Heart left ventricle (tissue), 16 donors: ENCODE measurements at regions not wholly inside any gene's neighbourhood (a gene's known extent, or its start where the extent isn't known, plus 50 kb on each side); places are given as distances from the start of the nearest gene placed in this dataset.
A peak's percentile ranks its signal among the peaks of the same experiment; 100 is the strongest.

Experiments
- ATAC-seq, 4 donors: fragments of 200-7000 bp; cut with Tn5 transposase; one replicate each; pipeline ENCODE4 v1.9.1; 2020 to 2022; ENCODE audit warnings: moderate library complexity in 4 of 4, mild to moderate bottlenecking in 3 of 4, moderate number of reproducible peaks in 1 of 4
- DNase-seq, 5 donors: peaks; one replicate each; pipeline ENCODE4 v3.0.0-alpha.2; 2020
- H3K27ac ChIP-seq, 12 donors: fragments of 200-600 bp; sonication (generic) in 4 of 12; one replicate each; pipeline versions ENCODE4 v1.5.0 to v1.8.0; 2016 to 2022; ENCODE audit warnings: mild to moderate bottlenecking in 2 of 12
- H3K27me3 ChIP-seq, 9 donors: fragments of 200-600 bp; sonication (generic) in 2 of 9; one replicate each; pipeline versions ENCODE4 v1.5.1 to v1.8.0; 2016 to 2022; ENCODE audit warnings: mild to moderate bottlenecking in 3 of 9
- H3K36me3 ChIP-seq, 9 donors: fragments of 200-600 bp; sonication (generic) in 2 of 9; one replicate each; pipeline versions ENCODE4 v1.5.0 to v1.8.0; 2018 to 2022; ENCODE audit warnings: mild to moderate bottlenecking in 2 of 9
- H3K4me1 ChIP-seq, 12 donors: fragments of 200-600 bp; sonication (generic) in 4 of 12; one replicate each; pipeline versions ENCODE4 v1.5.0 to v1.8.0; 2016 to 2022; ENCODE audit warnings: mild to moderate bottlenecking in 3 of 12
- H3K4me3 ChIP-seq, 12 donors: fragments of 200-600 bp; sonication (generic) in 4 of 12; one replicate each; pipeline versions ENCODE4 v1.5.0 to v1.8.0; 2017 to 2022; ENCODE audit warnings: mild to moderate bottlenecking in 9 of 12, moderate library complexity in 4 of 12
- H3K9me3 ChIP-seq, 12 donors: fragments of 200-600 bp; sonication (generic) in 4 of 12; one replicate each; pipeline versions ENCODE4 v1.5.0 to v1.8.0; 2016 to 2022; ENCODE audit warnings: mild to moderate bottlenecking in 1 of 12
- POLR2A ChIP-seq, 2 donors: fragments of 450-650 bp; IDR thresholded peaks; one replicate each; pipeline ENCODE4 v1.6.1; 2017; ENCODE audit warnings: antibody characterized with exemption in 2 of 2, mild to moderate bottlenecking in 2 of 2, moderate library complexity in 2 of 2
- WGBS, 4 donors: extraction: QIAGEN DNeasy Blood & Tissue Kit in 2 of 4; methylation state at CpG; one replicate each; pipeline versions ENCODE4 v1.1.5 to v1.1.7; 2013 to 2018; 5-methylcytosine and 5-hydroxymethylcytosine counted together
- intact Hi-C, 10 donors: fragments of 100-400 bp; cut with DNase I; formaldehyde crosslinking; loops; one replicate each; pipeline versions ENCODE4 v1.11.1 to v1.14.2; 2022
- TF ChIP-seq, protein P1 (sequence below), 12 donors: fragments of 200-600 bp; sonication (generic) in 4 of 12; IDR thresholded peaks; one replicate each; pipeline versions ENCODE4 v1.5.0 to v1.8.0; 2018 to 2022; ENCODE audit warnings: antibody characterized with exemption in 12 of 12, mild to moderate bottlenecking in 5 of 12
- donor health status: ischemic (EF 13 %, LVEDD 7.1; RV severe dilation, severe dysfunction).
- donor health status: healthy with polysubstance abuse.
- donor health status: DM: no; HTN: yes; CAD: no.
- donor health status: DM: no; HTN: no; CAD: no.
- donor health status: ischemic (EF 25% LVEDD 6.9; RV normal size, moderate dysfunction).
- donor health status: ischemic (EF 25% LVEDD 5.7; RV mildly dilated, moderate dysfunction).
- donor health status: healthy.
- donor health status: DM: yes; HTN: yes; CAD: no.
- donor health status: ischemic (EF 35%, LVEDD 5.7; RV mildly dilated, moderate dysfunction).
- donor health status: nonischemic (EF 11% LVEDD 7.7; RV severe dilation, severe dysfunction).
- donor health status: DM: yes; HTN: yes; CAD: no.
- donor health status: PGD.
- donor health status: ischemic (EF 29% LVEDD 5.4; RV normal size, mild dysfunction).
- donor health status: nonischemic (EF 23%, LVEDD 6.1; RV moderate dilation, normal function).

GRCh38 chrX:13432414-13433297 lies 112.8 kb upstream of the ATXN3L start:
- Histone ChIP-seq H3K27ac (peak overlapping the region in 10 of 12 donors; percentile 9 to 85 (median 64)), H3K27me3 (peaks cover 0 to 16% (median 0%) of the 10 kb centered on the region in 9 donors), H3K9me3 (no peaks in the 10 kb centered on the region), H3K4me1 (peaks cover 0 to 19% (median 10%) of the 10 kb centered on the region in 12 donors), H3K36me3 (no peaks in the 10 kb centered on the region), H3K4me3 (no peak overlapping the region)
- ATAC-seq = peak; percentile 77 to 94 (median 91)
- peak in 4 of 5 donors; percentile 31 to 56 (median 45) for DNase-seq
- TF ChIP-seq POLR2A (IDR thresholded peaks at IDR 0.05) = no peak
- TF ChIP-seq, protein P1, sequence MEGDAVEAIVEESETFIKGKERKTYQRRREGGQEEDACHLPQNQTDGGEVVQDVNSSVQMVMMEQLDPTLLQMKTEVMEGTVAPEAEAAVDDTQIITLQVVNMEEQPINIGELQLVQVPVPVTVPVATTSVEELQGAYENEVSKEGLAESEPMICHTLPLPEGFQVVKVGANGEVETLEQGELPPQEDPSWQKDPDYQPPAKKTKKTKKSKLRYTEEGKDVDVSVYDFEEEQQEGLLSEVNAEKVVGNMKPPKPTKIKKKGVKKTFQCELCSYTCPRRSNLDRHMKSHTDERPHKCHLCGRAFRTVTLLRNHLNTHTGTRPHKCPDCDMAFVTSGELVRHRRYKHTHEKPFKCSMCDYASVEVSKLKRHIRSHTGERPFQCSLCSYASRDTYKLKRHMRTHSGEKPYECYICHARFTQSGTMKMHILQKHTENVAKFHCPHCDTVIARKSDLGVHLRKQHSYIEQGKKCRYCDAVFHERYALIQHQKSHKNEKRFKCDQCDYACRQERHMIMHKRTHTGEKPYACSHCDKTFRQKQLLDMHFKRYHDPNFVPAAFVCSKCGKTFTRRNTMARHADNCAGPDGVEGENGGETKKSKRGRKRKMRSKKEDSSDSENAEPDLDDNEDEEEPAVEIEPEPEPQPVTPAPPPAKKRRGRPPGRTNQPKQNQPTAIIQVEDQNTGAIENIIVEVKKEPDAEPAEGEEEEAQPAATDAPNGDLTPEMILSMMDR (IDR thresholded peaks at IDR 0.05) = no peak
- intact Hi-C loops = loop anchor here in 1 of 10 donors (1.0 kb wide), 1 partner anchor 72 kb away; no protein-coding TSS in a partner anchor
- WGBS, 4 donors = 43 to 55% (median 51%) methylated on average over 4 of the region's 4 CpGs

- no peak overlapping the region for H3K4me3 ChIP-seq
- peaks cover 0 to 20% (median 0%) of the 10 kb centered on the region in 9 donors for H3K27me3 ChIP-seq
- no peak for TF ChIP-seq POLR2A (IDR thresholded peaks at IDR 0.05)
- TF ChIP-seq, protein P1 (IDR thresholded peaks at IDR 0.05) = no peak
- intact Hi-C loops = no loop called here
- ATAC-seq = no peak
- no peak overlapping the region for H3K27ac ChIP-seq
- peaks cover 0 to 5% (median 0%) of the 10 kb centered on the region in 12 donors for H3K9me3 ChIP-seq
- no peaks in the 10 kb centered on the region for H3K36me3 ChIP-seq
- H3K4me1 ChIP-seq = peaks cover 0 to 19% (median 10%) of the 10 kb centered on the region in 12 donors
- DNase-seq = no peak
- 75 to 94% (median 85%) methylated on average over 6 of the region's 6 CpGs for WGBS, 4 donors
These were observed 110.4 kb upstream of the ATXN3L start for GRCh38 chrX:13430136-13430827.

DNA sequence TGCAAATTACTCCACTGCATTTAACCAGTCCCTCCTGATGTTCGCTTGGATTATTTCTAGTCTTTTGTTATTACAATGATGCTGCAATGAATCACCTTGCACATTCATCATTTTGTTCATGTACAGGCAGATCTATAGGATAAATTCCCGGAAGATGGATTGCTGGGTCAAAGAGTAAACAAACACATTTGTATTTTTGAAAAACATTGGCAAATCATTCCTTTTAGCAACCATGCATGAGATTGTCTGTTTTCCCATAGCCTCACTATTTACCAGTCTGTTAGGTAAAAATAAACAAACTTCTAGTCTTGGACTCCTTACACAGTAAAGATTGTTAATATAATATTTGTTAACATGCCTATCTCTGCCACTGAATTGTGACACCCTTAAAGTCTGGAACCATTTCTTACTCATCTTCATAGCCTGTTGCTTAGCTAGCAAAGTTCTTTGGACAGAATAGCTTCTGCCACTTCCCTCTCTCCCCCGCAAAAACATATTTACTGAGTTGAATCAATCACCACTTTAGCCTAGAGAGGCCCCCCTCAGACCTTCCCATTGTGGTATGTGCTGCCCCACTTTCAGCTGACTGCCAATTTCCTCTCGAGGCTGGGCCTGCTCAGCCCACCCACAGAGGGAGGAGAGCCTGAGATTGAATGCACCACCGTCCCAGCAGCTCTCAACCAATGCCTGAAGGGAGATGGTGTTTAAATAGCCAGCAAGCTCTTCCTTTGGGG lies 108.4 kb upstream of the ATXN3L start:
- no peaks in the 10 kb centered on the region for H3K36me3 ChIP-seq
- WGBS, 4 donors = 54 to 62% (median 57%) methylated on average over 5 of the region's 5 CpGs
- H3K9me3 ChIP-seq = peaks cover 0 to 8% (median 0%) of the 10 kb centered on the region in 12 donors
- H3K27me3 ChIP-seq = peaks cover 0 to 20% (median 0%) of the 10 kb centered on the region in 9 donors
- ATAC-seq (no peak), DNase-seq (no peak)
- H3K4me3 ChIP-seq = no peak overlapping the region
- TF ChIP-seq POLR2A (IDR thresholded peaks at IDR 0.05) = no peak
- TF ChIP-seq, protein P1 (IDR thresholded peaks at IDR 0.05) = no peak
- H3K27ac ChIP-seq = no peak overlapping the region
- intact Hi-C loops = no loop called here
- H3K4me1 ChIP-seq = peaks cover 0 to 14% (median 9%) of the 10 kb centered on the region in 12 donors
